ENCODE measurements at regions not wholly inside any gene's neighbourhood (a gene's known extent, or its start where the extent isn't known, plus 50 kb on each side); places are given as distances from the start of the nearest gene placed in this dataset.

- H3K9ac ChIP-seq (ENCODE audit: low read length), result no peak overlapping the region
- H3K9me3 ChIP-seq (ENCODE audit: control insufficient read depth, low read length), result no peaks in the 10 kb centered on the region
- no peaks in the 10 kb centered on the region for H3K27me3 ChIP-seq (replicated peaks; ENCODE audit: control insufficient read depth, insufficient read depth, low read length)
- no peaks in the 10 kb centered on the region for H3K36me3 ChIP-seq (ENCODE audit: control insufficient read depth, insufficient read depth, low read length, severe bottlenecking)
- no peak overlapping the region for H3K4me3 ChIP-seq (ENCODE audit: low read length)
- no peak for DNase-seq (ENCODE audit: low read depth)
- no peaks in the 10 kb centered on the region for H3K4me1 ChIP-seq (ENCODE audit: control insufficient read depth, insufficient read depth, low read length)
Measured at GRCh38 chr3:107861422-107861821, 229.4 kb downstream of the CD47 start.

Measured in adipocyte (in vitro differentiated cells).